GM19240 (cell line): ENCODE measurements at regions not wholly inside any gene's neighbourhood (a gene's known extent, or its start where the extent isn't known, plus 50 kb on each side); places are given as distances from the start of the nearest gene placed in this dataset.
A peak's percentile ranks its signal among the peaks of the same experiment; 100 is the strongest.

Experiments used
- DNase-seq: peaks from one replicate; pipeline ENCODE4 v3.0.0; 2011; ENCODE audit warnings: low spot score; ENCODE audit not compliant: insufficient read length

- DNase-seq: no peak
Measured at GRCh38 chr1:81443288-81443687, 357.4 kb upstream of the ADGRL2 start.

- no peak for DNase-seq
Measured at GRCh38 chr1:81439046-81439823, 361.5 kb upstream of the ADGRL2 start.

- no peak for DNase-seq
Measured at GRCh38 chr1:81437649-81438048, 363.1 kb upstream of the ADGRL2 start.

- no peak for DNase-seq
Measured at GRCh38 chr1:81437213-81437612, 363.5 kb upstream of the ADGRL2 start.

GRCh38 chr1:81435175-81435574, 365.6 kb upstream of the ADGRL2 start:
- no peak for DNase-seq

GRCh38 chr1:81433676-81434075, 367.1 kb upstream of the ADGRL2 start:
- no peak for DNase-seq

- no peak for DNase-seq
Measured at GRCh38 chr1:81432654-81433109, 368.1 kb upstream of the ADGRL2 start.

- no peak for DNase-seq
Measured at GRCh38 chr1:81432059-81432458, 368.7 kb upstream of the ADGRL2 start.

GRCh38 chr1:81431624-81432000, 369.1 kb upstream of the ADGRL2 start:
- DNase-seq: no peak

GRCh38 chr1:81430955-81431623, 369.6 kb upstream of the ADGRL2 start:
- DNase-seq: no peak

- no peak for DNase-seq
Measured at GRCh38 chr1:81430236-81430938, 370.3 kb upstream of the ADGRL2 start.

GRCh38 chr1:81428998-81429397, 371.7 kb upstream of the ADGRL2 start:
- DNase-seq: no peak

GRCh38 chr1:81424816-81425215, 375.9 kb upstream of the ADGRL2 start:
- DNase-seq: no peak

- no peak for DNase-seq
Measured at GRCh38 chr1:81424061-81424460, 376.7 kb upstream of the ADGRL2 start.

- DNase-seq: no peak
Measured at GRCh38 chr1:81420760-81421159, 380.0 kb upstream of the ADGRL2 start.

- DNase-seq: peak; percentile 10
Measured at GRCh38 chr1:81414488-81415015, 386.2 kb upstream of the ADGRL2 start.

GRCh38 chr1:81412954-81413353, 387.8 kb upstream of the ADGRL2 start:
- no peak for DNase-seq

- DNase-seq: no peak
Measured at GRCh38 chr1:81410941-81411340, 389.8 kb upstream of the ADGRL2 start.

GRCh38 chr1:81410351-81410750, 390.4 kb upstream of the ADGRL2 start:
- no peak for DNase-seq

- DNase-seq: no peak
Measured at GRCh38 chr1:81409780-81410274, 390.9 kb upstream of the ADGRL2 start.

GRCh38 chr1:81409262-81409661, 391.5 kb upstream of the ADGRL2 start:
- DNase-seq: no peak

GRCh38 chr1:81408419-81408818, 392.3 kb upstream of the ADGRL2 start:
- no peak for DNase-seq
